Effector memory CD4-positive, alpha-beta T cell (primary cell): ENCODE measurements at regions not wholly inside any gene's neighbourhood (a gene's known extent, or its start where the extent isn't known, plus 50 kb on each side); places are given as distances from the start of the nearest gene placed in this dataset.
"Not testable (repeated sequence)": the region's sequence is repeated elsewhere in the genome, so short reads cannot be mapped to it uniquely, and the experiment has no call there.

Experiments
- DNase-seq, 3 donors: peaks; one replicate each; pipeline ENCODE4 v3.0.0-alpha.2; 2020
- H3K27ac ChIP-seq: 2 replicates; pipeline ENCODE4 v1.7.0; 2013; ENCODE audit warnings: mild to moderate bottlenecking, low read length, moderate library complexity; ENCODE audit not compliant: insufficient read depth, poor library complexity, severe bottlenecking
- H3K27me3 ChIP-seq: replicated peaks from 2 replicates; pipeline ENCODE4 v1.7.0; 2013; ENCODE audit warnings: mild to moderate bottlenecking, low read length; ENCODE audit not compliant: insufficient read depth, control insufficient read depth, poor library complexity, severe bottlenecking
- H3K36me3 ChIP-seq: 2 replicates; pipeline ENCODE4 v1.7.0; 2013; ENCODE audit warnings: mild to moderate bottlenecking, low read length, moderate library complexity; ENCODE audit not compliant: control insufficient read depth, insufficient read depth
- H3K4me1 ChIP-seq: 2 replicates; pipeline ENCODE4 v1.7.0; 2013; ENCODE audit warnings: low read length, mild to moderate bottlenecking; ENCODE audit not compliant: control insufficient read depth, insufficient read depth, poor library complexity, severe bottlenecking
- H3K4me3 ChIP-seq: 2 replicates; pipeline ENCODE4 v1.7.0; 2013; ENCODE audit warnings: low read length, low read depth, mild to moderate bottlenecking; ENCODE audit not compliant: insufficient read depth, poor library complexity, severe bottlenecking
- H3K9me3 ChIP-seq: 2 replicates; pipeline ENCODE4 v1.7.0; 2013; ENCODE audit warnings: mild to moderate bottlenecking, low read length, moderate library complexity; ENCODE audit not compliant: control insufficient read depth

- H3K27ac ChIP-seq, result no peak overlapping the region
- no peak overlapping the region for H3K4me3 ChIP-seq
- H3K4me1 ChIP-seq, result no peaks in the 10 kb centered on the region
- no peak for DNase-seq
- no peaks in the 10 kb centered on the region for H3K9me3 ChIP-seq
- no peaks in the 10 kb centered on the region for H3K36me3 ChIP-seq
- H3K27me3 ChIP-seq, result no peaks in the 10 kb centered on the region
Observed at GRCh38 chr15:59904450-59905135, 99.5 kb upstream of the FOXB1 start.

GRCh38 chr15:59896663-59897074, 107.4 kb upstream of the FOXB1 start:
- DNase-seq, result no peak
- Histone ChIP-seq H3K9me3 (no peaks in the 10 kb centered on the region), H3K4me1 (no peaks in the 10 kb centered on the region), H3K27me3 (no peaks in the 10 kb centered on the region), H3K27ac (no peak overlapping the region), H3K4me3 (no peak overlapping the region), H3K36me3 (no peaks in the 10 kb centered on the region)

GRCh38 chr15:59894835-59895234, 109.3 kb upstream of the FOXB1 start:
- Histone ChIP-seq H3K36me3 (no peaks in the 10 kb centered on the region), H3K27ac (no peak overlapping the region)
- no peak for DNase-seq

GRCh38 chr15:59892985-59893384, 111.1 kb upstream of the FOXB1 start:
- no peaks in the 10 kb centered on the region for H3K9me3 ChIP-seq
- H3K4me1 ChIP-seq, result no peaks in the 10 kb centered on the region
- H3K4me3 ChIP-seq, result no peak overlapping the region
- no peak for DNase-seq
- H3K27me3 ChIP-seq, result no peaks in the 10 kb centered on the region
- H3K27ac ChIP-seq, result no peak overlapping the region
- H3K36me3 ChIP-seq, result no peaks in the 10 kb centered on the region

More at GRCh38 chr15:59894835-59895234, 109.3 kb upstream of the FOXB1 start:
- Histone ChIP-seq H3K4me1 (no peaks in the 10 kb centered on the region), H3K9me3 (no peaks in the 10 kb centered on the region), H3K4me3 (no peak overlapping the region), H3K27me3 (no peaks in the 10 kb centered on the region)

- DNase-seq, result not testable (repeated sequence)
Observed at GRCh38 chr15:59887870-59888269, 116.2 kb upstream of the FOXB1 start.

GRCh38 chr15:59887211-59887610, 116.9 kb upstream of the FOXB1 start:
- H3K4me1 ChIP-seq, result no peaks in the 10 kb centered on the region
- no peak for DNase-seq
- H3K27me3 ChIP-seq, result no peaks in the 10 kb centered on the region
- no peaks in the 10 kb centered on the region for H3K9me3 ChIP-seq
- no peak overlapping the region for H3K4me3 ChIP-seq
- no peak overlapping the region for H3K27ac ChIP-seq
- H3K36me3 ChIP-seq, result no peaks in the 10 kb centered on the region

More at GRCh38 chr15:59887870-59888269, 116.2 kb upstream of the FOXB1 start:
- H3K9me3 ChIP-seq, H3K4me3 ChIP-seq, H3K36me3 ChIP-seq, H3K27ac ChIP-seq, H3K4me1 ChIP-seq, H3K27me3 ChIP-seq: not testable (repeated sequence)

GRCh38 chr15:59886441-59886840, 117.7 kb upstream of the FOXB1 start:
- no peak for DNase-seq
- Histone ChIP-seq H3K36me3 (no peaks in the 10 kb centered on the region), H3K9me3 (no peaks in the 10 kb centered on the region), H3K27me3 (no peaks in the 10 kb centered on the region), H3K4me1 (no peaks in the 10 kb centered on the region), H3K27ac (no peak overlapping the region), H3K4me3 (no peak overlapping the region)

GRCh38 chr15:59885832-59886231, 118.3 kb upstream of the FOXB1 start:
- Histone ChIP-seq H3K27ac (no peak overlapping the region), H3K36me3 (no peaks in the 10 kb centered on the region), H3K9me3 (no peaks in the 10 kb centered on the region), H3K27me3 (no peaks in the 10 kb centered on the region), H3K4me1 (no peaks in the 10 kb centered on the region), H3K4me3 (no peak overlapping the region)
- DNase-seq, result no peak

- Histone ChIP-seq H3K4me3 (no peak overlapping the region), H3K9me3 (no peaks in the 10 kb centered on the region), H3K4me1 (no peaks in the 10 kb centered on the region), H3K27me3 (no peaks in the 10 kb centered on the region), H3K36me3 (no peaks in the 10 kb centered on the region), H3K27ac (no peak overlapping the region)
- DNase-seq, result no peak
Observed at GRCh38 chr15:59879506-59880265, 124.4 kb upstream of the FOXB1 start.

GRCh38 chr15:59876140-59876539, 128.0 kb upstream of the FOXB1 start:
- H3K4me3 ChIP-seq, result no peak overlapping the region
- no peaks in the 10 kb centered on the region for H3K9me3 ChIP-seq
- no peaks in the 10 kb centered on the region for H3K4me1 ChIP-seq
- H3K36me3 ChIP-seq, result no peaks in the 10 kb centered on the region
- H3K27me3 ChIP-seq, result no peaks in the 10 kb centered on the region
- no peak for DNase-seq
- H3K27ac ChIP-seq, result no peak overlapping the region
